ENCODE measurements at regions not wholly inside any gene's neighbourhood (a gene's known extent, or its start where the extent isn't known, plus 50 kb on each side); places are given as distances from the start of the nearest gene placed in this dataset.
"Not testable (repeated sequence)": the region's sequence is repeated elsewhere in the genome, so short reads cannot be mapped to it uniquely, and the experiment has no call there.

DNA sequence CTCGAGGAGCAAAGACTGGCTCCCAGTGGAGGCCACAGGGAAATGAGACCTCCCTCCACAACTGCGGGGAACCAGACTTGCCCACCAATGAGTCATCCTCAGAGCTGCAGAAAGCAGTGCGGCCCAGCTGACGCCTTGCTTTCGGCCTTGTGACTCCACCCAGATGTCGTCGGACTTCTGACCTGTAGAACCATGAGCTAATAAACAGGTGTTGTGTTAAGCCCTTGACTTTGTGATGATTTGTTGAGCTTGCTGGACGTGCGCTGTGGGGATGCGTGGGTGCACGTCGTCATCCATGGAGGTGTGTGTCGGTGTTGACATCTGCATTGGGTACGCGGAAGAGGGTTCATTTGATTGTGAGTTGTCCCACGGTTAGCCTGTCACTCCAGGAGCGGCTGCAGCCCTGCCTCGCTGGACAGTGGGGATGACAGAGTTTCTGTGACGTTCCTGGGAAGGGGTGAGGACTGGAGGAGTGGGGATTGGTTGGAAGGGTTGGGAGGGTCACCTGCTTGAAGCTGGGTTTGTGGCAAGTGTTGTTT is 154.1 kb downstream of the SH3BP4 start:
- DNase-seq, result no peak

DNA sequence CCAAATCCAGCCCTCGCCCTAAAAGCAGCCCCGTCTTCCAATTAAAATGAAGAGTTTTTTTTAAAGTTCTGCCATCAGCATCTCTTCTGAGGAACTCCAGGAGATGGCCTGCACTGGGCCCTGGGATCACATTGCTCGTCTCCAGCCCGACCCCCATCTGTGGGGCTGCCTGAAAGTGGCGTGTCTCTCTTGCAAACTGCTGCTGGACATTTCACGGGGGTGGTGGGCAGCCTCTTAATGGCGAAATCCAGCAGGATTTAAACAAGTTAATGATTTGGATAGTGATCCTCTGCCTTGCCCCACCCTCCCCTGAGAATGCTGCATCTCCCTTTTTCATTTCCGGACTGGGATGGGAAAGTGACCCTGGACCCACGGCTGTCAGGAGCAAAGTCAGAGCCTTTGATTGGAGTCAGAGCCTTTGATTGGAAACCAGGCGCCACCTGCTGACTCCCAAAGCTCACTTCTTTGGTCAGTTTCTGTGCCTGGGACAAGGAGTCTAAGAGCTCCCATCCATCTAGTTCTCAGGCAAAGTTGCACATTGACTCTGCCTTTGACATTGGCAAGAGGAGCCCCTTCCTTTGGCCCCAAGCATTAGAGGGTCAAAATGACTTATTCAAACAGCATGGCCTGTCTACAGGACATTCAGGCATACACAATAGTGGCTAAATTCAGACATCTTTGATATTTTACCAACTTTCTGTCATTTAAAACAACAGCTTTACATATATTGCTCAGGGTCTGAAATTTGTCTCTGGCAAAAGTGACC is 155.2 kb downstream of the SH3BP4 start:
- peak in 41 of 58 donors; percentile 7 to 68 (median 41) for DNase-seq

DNA sequence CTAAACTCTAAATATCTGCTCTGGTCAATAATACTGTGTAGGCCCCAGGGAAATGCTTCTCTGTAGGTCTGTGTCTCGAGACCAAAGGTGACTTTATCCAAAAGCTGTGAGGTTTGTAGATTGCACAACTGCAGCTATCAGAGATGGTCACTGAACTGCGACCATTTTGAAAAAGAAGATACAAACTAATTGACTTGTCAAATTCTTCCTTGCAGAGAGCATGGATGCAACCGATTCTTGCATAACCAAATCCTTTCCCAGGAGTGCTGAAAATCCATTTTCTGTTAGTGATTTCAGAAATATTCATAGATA is 155.8 kb downstream of the SH3BP4 start:
- no peak for DNase-seq

DNA sequence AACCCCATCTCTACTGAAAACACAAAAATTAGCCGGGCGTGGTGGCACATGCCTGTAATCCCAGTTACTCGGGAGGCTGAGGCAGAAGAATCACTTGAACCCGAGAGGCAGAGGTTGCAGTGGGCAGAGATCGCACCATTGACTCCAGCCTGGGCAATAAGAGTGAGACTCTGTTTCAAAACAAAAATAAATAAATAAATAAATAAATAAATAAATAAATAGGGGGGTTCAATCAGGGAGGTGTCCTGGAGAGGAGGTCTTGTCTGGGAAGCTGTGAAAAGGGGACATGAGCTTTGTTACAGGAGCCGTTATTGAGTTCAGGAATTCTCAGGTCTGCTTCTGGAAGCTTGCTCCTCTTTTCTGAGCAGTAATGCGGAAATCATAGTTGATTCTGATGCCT is 157.7 kb downstream of the SH3BP4 start:
- not testable (repeated sequence) for DNase-seq

DNA sequence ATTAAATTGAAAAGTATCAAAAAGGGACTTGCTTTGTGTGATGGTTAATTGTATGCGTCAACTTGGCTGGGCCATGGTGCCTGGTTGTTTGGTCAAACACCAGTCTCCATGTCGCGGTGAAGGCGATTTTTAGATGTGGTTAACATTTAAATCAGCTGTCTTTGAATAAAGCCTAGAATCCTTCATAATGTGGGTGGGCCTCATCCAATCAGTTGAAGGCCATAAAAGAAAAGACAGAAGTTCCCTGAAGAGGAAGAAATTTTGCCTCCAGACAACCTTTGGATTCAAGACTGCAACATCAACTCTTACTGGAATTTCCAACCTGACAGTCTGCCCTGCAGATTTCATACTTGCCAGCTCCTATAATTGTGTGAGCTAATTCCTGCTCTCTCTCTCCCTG is 160.5 kb downstream of the SH3BP4 start:
- no peak for DNase-seq

DNA sequence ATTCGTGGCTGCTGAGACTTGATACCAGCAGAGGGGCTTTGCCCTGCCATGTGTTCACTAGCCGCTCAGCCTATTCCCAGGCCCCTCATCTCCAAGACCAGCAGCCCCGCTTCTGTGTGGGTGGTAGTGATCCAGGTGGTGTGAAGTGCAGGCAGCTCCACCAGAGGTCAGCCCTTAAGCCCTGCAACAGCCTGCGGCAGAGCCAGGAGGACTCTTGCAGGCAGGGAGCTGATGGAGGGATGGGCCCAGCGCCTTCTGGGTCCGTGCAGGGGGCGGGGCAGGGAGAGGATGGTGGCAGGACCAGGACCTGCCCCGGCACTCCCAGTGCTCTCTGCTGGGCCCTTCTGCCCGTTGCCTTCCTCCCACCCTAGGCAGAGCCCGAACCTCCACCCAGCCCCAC is 162.0 kb downstream of the SH3BP4 start:
- no peak for DNase-seq

DNA sequence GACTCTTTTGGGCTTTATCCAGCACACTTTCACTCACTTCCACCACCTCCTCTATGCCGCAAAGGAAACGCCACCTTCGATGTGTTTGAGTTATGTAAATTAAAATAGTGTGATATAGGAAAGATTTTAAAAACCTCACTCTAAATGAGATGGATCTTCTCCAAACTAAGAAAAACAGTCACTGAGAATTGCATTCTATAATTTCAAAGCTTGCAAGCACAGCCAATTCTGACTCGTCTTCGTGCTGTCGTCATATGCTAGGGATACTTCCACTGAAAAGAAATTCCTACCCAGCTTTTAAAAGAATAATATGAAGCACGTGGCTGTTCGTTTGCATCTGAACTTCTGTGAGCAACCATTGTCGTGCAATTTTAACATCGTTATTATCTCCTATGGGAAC is 162.5 kb downstream of the SH3BP4 start:
- no peak for DNase-seq

DNA sequence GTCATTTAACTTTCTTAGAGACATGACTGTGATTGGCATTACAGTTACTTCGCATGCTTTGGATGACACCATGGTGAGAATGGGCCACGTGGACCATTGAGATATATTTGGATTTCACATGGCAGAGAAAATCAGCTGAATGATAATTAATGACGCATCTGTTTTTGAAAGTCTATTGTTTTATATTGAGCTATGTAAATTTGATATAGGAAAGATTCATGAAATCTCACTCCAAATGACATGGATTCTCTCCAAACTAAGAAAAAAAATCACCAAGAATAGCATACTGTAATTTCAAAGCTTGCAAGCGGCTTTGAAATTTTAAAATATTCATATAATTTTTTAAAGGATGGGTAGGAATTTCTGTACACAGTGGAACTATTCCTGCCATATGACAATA is 163.7 kb downstream of the SH3BP4 start:
- DNase-seq, result no peak

DNA sequence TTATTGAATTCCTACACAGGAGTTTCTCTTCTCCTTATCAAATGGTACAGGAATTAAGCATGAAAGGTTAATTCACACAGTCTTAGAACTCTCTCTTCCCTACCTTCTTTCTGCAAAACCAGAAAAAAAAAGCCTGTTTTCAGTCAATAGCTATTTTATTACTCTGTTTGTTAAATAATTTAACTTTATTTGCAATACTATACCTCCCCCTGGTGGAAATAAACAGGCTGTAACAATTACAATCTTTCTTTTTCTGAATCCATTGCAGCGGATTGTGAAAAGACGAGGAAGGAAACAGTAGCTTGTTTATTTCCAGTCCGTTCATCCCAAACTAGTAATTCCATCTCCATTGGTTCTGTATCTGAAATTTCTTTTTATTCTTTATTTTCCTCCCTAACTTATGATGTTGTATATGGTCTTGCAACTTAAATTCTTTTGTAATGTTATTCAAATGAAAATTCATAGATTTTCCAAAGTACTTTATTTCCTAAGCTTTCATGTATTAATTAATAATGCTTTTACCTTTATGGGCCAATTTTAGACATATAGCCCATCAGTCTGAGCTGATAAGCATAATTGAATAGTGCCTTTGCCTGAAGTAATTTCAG is 165.2 kb downstream of the SH3BP4 start:
- peak in 2 of 58 donors; percentile 8 to 34 for DNase-seq

DNA sequence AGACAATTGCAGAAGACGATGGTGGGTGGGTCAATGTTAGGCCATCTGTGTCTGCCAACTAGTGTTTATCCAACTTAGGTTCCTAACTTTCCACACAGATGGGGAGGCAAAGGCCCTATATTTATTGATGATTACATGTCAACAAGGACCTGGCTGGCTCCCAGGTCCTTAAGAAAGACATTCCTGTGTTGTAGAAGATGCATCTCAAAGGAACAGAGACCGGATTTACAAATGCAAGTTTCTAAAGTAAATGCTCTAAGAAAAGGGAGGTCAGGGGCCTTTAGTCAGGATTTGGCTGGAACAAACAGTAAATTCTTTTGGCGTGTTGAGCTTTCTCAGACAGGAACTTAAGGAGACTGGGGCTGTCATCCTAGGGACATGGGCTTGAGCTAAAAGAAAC is 175.0 kb downstream of the SH3BP4 start:
- no peak for DNase-seq

DNA sequence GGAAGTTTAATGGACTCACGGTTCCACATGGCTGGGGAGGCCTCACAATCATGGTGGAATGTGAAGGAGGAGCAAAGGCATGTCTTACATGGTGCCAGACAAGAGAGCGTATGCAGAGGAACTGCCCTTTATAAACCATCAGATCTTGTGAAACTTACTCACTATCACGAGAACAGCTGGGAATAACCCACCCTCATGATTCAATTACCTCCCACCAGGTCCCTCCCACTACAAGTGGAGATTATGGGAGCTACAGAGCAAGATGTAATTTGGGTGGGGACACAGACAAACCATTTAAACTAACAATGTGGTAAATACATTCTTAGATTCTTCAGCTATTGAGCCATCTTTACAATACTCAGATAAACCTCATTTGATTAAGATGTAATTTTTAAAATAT is 176.1 kb downstream of the SH3BP4 start:
- DNase-seq, result no peak

DNA sequence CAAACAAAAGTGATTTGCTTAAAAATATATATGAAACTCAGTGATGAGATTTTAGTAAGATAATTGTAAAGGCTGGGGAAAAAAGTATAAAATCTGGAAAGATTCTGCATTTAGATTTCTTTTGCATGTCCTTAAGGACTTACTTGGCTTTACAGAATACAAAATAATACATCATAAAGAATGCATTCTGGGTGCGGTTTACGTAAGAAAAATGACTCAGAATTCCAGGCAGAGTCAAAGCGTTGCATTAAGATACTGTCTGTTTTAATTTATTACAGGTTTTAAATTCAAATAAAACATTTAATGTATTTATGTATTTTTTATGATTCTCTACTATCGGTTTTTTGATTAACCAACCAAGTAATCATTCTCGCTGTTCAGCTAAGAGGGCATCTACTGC is 178.0 kb downstream of the SH3BP4 start:
- no peak for DNase-seq

DNA sequence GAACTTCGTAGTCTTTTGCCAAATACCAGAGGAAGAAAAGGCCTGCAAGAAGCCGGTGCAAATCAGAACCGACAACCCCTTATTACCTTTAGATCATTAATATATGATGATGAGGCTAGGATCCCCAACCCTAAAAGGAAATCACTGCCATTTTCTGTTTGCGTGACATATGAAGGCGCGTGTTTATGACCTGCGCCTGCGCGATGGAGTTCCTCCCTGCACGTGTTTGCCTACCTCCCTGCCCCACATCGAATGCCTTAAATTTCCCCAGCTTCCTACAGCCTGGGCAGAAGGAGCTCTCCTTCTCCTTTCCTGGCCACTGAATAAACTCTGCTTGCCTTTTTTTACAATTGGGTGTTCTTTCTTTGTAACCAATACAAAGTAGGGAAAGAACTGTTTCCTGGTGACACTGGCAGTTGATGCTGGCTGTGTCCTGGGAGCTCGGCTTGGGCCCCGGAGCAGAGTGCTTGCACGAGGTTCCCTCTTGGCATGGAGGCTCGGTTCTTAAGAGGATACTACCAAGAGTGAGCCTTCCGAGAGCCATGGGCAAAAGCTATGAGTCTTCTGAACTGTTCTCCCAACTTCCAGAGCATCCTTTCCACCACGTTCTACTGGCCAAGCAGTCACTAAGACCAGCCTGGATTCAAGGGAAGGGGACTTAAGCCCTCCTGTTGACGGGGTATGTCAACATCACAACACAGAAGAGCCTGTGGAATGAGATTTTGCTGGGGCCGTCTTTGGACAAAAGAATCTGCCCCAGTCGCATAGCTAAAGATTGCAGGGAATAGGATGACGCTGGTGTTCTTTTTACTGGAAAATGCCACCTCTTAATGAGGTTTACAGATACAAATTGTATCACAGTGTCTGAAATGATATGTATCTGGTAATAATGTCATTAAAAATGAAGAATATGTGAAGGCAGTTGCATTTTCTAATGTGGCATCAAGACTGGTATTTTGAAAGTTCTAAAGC is 179.8 kb downstream of the SH3BP4 start:
- DNase-seq, result peak in 13 of 58 donors; percentile 2 to 51 (median 18)

DNA sequence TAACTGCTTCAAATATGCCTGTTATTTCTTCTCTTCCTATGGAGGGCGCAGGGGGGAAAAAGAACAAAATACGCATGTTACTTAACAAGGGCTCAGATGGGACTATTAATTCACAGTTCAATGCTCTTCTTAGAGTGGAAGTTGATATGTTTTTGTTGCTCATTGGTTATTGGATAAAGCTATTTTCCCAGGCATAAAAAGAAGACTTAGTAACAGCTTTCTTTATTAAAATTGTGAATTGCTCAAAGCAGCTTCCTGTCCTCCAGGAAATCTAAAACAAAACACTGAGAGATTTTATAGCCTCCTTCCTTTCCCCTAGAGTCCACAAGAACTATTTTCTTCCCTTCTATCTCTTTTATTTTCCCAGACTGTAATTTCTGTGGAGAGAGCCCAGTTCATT is 180.8 kb downstream of the SH3BP4 start:
- DNase-seq, result no peak

DNA sequence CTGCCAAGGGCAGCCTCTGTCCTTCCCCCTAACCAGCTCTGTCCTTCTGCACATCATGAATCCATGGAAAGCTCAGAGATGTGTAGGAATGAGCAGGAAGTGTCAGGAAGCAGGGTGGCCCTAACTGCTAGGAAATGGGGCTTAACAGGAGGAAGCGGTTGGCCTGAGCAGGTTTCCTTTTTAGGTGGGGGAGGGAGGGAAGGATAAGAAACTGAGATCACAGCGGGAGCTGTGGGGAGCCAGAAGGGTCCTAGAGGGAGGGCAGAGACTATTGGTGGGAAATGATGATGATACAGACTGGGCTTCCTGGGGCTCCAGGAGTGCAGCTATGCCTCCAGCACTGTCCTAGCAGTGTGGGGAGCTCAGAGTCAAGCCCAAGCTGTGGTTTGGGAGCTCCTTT is 182.0 kb downstream of the SH3BP4 start:
- no peak for DNase-seq

DNA sequence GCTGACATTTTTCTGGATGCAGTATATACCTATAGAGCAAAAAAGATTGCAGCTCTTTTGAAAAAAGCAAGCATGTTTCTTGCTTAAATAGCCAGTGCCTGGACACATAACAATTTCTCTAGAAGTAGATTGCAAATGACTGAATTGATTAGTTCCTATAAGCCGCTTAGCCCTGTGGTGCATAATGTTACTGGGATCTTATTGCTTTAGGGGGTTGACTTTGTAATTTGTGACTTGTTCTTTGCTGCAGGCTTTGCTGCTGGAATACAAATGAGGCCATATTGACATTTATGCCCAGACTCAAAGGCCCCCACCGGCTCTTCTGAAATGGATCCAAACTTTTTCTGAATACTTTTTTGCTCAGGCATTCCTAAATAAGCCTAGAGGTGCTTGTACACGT is 182.6 kb downstream of the SH3BP4 start:
- no peak for DNase-seq

DNA sequence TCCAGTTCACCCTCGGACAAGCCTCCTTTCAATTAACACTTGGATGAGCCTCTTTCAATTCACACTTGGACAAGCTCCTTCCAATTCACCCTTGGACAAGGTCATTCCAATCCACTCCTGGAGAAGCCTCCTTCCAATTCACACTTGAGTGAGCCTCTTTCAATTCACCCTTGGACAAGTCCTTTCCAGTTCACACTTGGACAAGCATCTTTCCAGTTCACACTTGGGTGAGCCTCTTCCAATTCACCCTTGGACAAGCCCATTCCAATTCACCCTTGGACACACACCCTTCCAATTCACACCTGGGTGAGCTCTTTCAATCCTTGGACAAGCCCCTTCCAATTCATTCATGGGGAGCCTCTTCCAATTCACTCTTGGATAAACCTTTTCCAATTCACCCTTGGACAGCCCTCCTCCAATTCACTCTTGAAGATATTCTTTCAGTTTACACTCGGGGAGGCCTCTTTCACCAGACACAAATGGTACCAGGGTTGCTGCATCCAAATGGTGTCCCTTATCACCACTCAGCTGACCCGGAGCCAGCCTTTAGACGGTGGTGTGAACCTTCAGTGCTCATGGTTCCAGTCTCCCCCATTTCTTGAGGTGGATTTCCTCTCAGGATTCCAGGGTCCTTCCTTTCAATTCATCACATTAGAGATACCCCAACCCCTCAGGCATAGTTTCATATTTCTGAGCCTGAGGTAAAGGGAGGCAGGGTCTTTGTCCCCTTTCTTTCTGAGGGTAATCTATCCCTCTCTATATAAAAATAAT is 183.6 kb downstream of the SH3BP4 start:
- no peak for DNase-seq

DNA sequence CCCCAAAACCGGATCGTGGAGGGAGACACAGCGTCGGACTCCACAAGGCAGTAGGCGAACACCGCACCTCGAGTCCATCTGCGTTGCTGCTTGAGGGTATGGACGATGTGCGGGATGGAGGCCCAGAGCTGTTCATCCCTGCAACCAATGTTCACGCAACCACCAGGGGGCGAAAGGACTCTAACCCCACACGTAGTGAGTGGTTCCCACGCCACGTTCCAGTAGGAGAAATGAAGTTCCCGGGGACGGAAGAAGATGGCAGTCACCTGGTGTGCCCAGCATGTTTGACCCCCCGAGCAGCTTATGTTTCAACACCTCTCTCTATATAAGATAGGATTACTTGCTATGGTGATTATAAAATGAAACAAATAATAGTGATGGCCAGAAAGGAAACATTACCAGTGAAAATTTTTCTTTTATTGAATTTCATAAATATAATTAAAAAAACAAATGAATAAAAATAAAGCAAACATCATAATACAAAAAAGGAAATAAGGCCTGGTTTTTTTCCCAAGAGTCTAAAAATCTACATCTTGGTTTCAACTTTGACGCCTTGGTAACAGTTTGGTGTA is 184.3 kb downstream of the SH3BP4 start:
- peak in 48 of 58 donors; percentile 8 to 83 (median 43) for DNase-seq

DNA sequence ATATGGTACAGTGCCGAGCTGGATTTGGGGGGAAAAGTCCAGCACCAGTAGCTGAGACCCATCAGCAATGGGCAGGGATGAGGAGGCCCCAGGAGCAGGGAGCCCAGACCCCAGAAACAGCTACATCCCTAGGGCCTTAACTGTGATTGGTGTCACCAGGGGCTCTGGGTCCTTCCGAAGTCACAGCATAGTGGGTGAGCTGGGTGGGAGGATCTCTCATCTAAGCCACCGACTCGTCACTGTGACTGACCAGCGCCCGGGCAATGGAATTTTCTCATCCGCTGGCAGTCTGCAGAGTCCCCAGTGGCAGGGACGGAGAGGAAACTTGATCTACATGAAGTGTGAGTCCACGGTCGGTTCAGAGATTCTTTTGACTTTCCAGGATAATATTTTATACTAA is 186.5 kb downstream of the SH3BP4 start:
- DNase-seq, result no peak

DNA sequence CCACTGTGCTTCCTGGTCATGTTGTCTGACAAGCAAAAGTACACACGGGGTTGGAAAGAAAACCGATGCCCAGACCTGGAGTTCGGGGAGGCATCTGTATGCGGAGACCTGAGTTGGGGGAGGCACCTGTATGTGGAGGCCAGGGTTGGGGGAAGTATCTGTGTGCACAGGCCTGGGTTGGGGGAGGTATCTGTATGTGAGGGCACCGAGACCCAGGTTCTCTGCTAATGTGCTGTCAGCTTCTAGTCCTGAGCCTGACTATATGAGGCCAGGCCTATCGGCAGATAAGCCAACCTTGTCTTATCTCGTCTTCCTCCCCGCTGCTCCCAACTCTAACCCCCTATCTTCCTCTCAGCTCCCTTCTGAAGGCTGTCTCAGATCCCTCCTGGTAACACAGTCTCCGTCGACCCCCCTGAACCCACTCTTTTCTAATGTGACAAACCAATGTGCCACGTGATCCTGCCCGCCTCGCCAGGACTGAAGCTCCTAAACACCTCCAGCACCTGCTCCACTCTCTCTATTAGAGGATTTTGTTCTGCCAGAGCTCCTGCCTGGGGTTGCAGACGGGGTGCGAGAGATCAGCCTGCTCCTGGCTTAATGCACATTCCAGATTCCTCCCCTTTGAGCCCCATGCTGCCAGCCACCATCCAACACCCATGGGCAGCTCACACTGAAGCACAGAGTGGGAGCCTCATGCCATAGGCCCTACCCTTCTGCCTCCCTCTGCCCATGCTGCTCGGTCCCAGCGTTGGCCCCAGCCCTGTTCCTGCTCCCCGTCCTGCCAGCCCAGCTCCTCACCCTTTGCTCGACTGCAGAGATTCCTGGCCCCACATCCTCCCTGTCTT is 188.4 kb downstream of the SH3BP4 start:
- DNase-seq, result no peak

Measured in anterior cingulate cortex (tissue), 58 donors.